ENCODE measurements at regions not wholly inside any gene's neighbourhood (a gene's known extent, or its start where the extent isn't known, plus 50 kb on each side); places are given as distances from the start of the nearest gene placed in this dataset.

DNA sequence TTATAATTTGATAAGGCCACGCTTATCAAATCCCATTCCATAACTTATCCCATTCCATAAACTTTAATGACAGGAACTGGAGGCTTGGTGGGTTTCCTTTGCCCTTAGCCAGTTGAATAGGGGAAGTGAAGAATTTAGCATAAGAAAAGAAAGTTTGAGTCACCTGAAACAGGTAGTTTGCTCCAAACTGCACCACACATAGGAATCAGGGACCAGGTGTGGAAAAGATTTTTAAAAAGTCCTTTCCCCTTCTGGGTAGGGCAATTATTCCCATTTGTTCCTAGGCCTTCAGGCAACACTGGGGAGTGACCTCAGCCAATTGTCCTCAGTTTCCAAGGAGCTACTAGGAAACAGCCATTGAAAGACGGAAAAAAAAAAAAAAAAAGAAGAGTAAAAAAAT is 525.7 kb upstream of the CNTN5 start:
- no peaks in the 10 kb centered on the region for H3K9me1 ChIP-seq (ENCODE audit: control insufficient read depth, extremely low read depth, insufficient read depth, low read length)
- H3K27me3 ChIP-seq (ENCODE audit: control insufficient read depth, extremely low read depth, insufficient read depth, low read length) = no peaks in the 10 kb centered on the region
- no peak overlapping the region for H3K4me3 ChIP-seq (ENCODE audit: control insufficient read depth in 2 of 3, extremely low read depth in 1 of 3, insufficient read depth in 2 of 3, low read depth in 1 of 3, low read length in 3 of 3)
- DNase-seq (ENCODE audit: low read depth, low spot score) = no peak
- no peak overlapping the region for H3K9ac ChIP-seq (ENCODE audit: control insufficient read depth, extremely low read depth, insufficient read depth, low read length)
- H3K79me2 ChIP-seq (ENCODE audit: control insufficient read depth, insufficient read depth, low read length) = no peaks in the 10 kb centered on the region
- H3K4me2 ChIP-seq (ENCODE audit: control insufficient read depth, extremely low read depth, insufficient read depth, low read depth, low read length) = no peak overlapping the region
- no peaks in the 10 kb centered on the region for H4K20me1 ChIP-seq (ENCODE audit: control insufficient read depth, extremely low read depth, insufficient read depth, low read length)
- H3K4me1 ChIP-seq (ENCODE audit: control insufficient read depth, extremely low read depth, insufficient read depth, low read length) = no peaks in the 10 kb centered on the region
- no peaks in the 10 kb centered on the region for H3K36me3 ChIP-seq (ENCODE audit: control insufficient read depth in 2 of 2, extremely low read depth in 1 of 2, insufficient read depth in 2 of 2, low read length in 2 of 2)
- no peaks in the 10 kb centered on the region for H3K9me3 ChIP-seq (ENCODE audit: control insufficient read depth, low read depth, low read length)
- H2AFZ ChIP-seq (ENCODE audit: control insufficient read depth, low read length) = no peak overlapping the region
- no peak for FAIRE-seq
- no peak overlapping the region for H3K27ac ChIP-seq (ENCODE audit: control insufficient read depth, insufficient read depth, low read length)
- dilution Hi-C loops (cut with MboI; ENCODE audit: extremely low pct_ligation_motif_present, low sequenced_read_pairs) = no loop called here
- no peak for TF ChIP-seq EZH2 (IDR thresholded peaks at IDR 0.05; ENCODE audit: low read length)
- TF ChIP-seq, protein P1, sequence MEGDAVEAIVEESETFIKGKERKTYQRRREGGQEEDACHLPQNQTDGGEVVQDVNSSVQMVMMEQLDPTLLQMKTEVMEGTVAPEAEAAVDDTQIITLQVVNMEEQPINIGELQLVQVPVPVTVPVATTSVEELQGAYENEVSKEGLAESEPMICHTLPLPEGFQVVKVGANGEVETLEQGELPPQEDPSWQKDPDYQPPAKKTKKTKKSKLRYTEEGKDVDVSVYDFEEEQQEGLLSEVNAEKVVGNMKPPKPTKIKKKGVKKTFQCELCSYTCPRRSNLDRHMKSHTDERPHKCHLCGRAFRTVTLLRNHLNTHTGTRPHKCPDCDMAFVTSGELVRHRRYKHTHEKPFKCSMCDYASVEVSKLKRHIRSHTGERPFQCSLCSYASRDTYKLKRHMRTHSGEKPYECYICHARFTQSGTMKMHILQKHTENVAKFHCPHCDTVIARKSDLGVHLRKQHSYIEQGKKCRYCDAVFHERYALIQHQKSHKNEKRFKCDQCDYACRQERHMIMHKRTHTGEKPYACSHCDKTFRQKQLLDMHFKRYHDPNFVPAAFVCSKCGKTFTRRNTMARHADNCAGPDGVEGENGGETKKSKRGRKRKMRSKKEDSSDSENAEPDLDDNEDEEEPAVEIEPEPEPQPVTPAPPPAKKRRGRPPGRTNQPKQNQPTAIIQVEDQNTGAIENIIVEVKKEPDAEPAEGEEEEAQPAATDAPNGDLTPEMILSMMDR (optimal IDR thresholded peaks at IDR 0.05 in 1 of 3, IDR thresholded peaks at IDR 0.05 in 1 of 3, conservative IDR thresholded peaks at IDR 0.05 in 1 of 3; ENCODE audit: extremely low read depth in 1 of 3, insufficient read depth in 2 of 3, low read length in 3 of 3) = no peak

DNA sequence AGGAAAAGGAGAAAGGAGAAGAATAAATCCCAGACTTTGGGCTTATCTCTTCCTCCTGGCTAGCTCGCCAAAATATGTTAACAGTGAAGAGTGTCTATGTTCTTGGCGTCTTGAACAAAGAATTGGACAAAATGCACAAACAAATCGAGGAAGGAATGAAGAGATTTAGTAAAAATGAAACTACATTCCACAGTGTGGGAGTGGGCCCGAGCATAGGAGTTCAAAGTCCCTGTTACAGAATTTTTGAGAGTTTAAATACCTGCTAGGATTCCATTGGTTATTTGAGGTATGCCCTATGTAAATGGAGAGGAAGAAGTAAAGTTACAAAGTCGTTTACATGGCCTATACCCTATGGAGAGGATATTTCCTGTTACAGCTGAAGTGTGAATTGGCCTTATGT is 525.1 kb upstream of the CNTN5 start:
- H3K4me1 ChIP-seq (ENCODE audit: control insufficient read depth, extremely low read depth, insufficient read depth, low read length) = no peaks in the 10 kb centered on the region

More for the DNA sequence above, 525.1 kb upstream of the CNTN5 start:
- dilution Hi-C loops (cut with MboI; ENCODE audit: extremely low pct_ligation_motif_present, low sequenced_read_pairs) = no loop called here
- no peaks in the 10 kb centered on the region for H4K20me1 ChIP-seq (ENCODE audit: control insufficient read depth, extremely low read depth, insufficient read depth, low read length)
- no peaks in the 10 kb centered on the region for H3K9me1 ChIP-seq (ENCODE audit: control insufficient read depth, extremely low read depth, insufficient read depth, low read length)
- FAIRE-seq = no peak
- no peaks in the 10 kb centered on the region for H3K36me3 ChIP-seq (ENCODE audit: control insufficient read depth in 2 of 2, extremely low read depth in 1 of 2, insufficient read depth in 2 of 2, low read length in 2 of 2)
- H3K9me3 ChIP-seq (ENCODE audit: control insufficient read depth, low read depth, low read length) = no peaks in the 10 kb centered on the region
- DNase-seq (ENCODE audit: low read depth, low spot score) = no peak
- no peak overlapping the region for H3K4me2 ChIP-seq (ENCODE audit: control insufficient read depth, extremely low read depth, insufficient read depth, low read depth, low read length)
- H2AFZ ChIP-seq (ENCODE audit: control insufficient read depth, low read length) = no peak overlapping the region
- H3K4me3 ChIP-seq (ENCODE audit: control insufficient read depth in 2 of 3, extremely low read depth in 1 of 3, insufficient read depth in 2 of 3, low read depth in 1 of 3, low read length in 3 of 3) = no peak overlapping the region
- H3K27ac ChIP-seq (ENCODE audit: control insufficient read depth, insufficient read depth, low read length) = no peak overlapping the region
- H3K9ac ChIP-seq (ENCODE audit: control insufficient read depth, extremely low read depth, insufficient read depth, low read length) = no peak overlapping the region
- no peaks in the 10 kb centered on the region for H3K79me2 ChIP-seq (ENCODE audit: control insufficient read depth, insufficient read depth, low read length)
- no peaks in the 10 kb centered on the region for H3K27me3 ChIP-seq (ENCODE audit: control insufficient read depth, extremely low read depth, insufficient read depth, low read length)
- TF ChIP-seq, protein P1 (optimal IDR thresholded peaks at IDR 0.05 in 1 of 3, IDR thresholded peaks at IDR 0.05 in 1 of 3, conservative IDR thresholded peaks at IDR 0.05 in 1 of 3; ENCODE audit: extremely low read depth in 1 of 3, insufficient read depth in 2 of 3, low read length in 3 of 3) = no peak
